Spleen (tissue), 7 donors: ENCODE measurements at regions not wholly inside any gene's neighbourhood (a gene's known extent, or its start where the extent isn't known, plus 50 kb on each side); places are given as distances from the start of the nearest gene placed in this dataset.

Experiments used
- CTCF ChIP-seq, 11 experiments: fragments of 200-600 bp in 7 of 11; fragments of 450-650 bp in 4 of 11; sonication (generic) in 4 of 11; IDR thresholded peaks in 8 of 11; conservative IDR thresholded peaks in 3 of 11; 1 replicate in 7 of 11; 2 replicates in 4 of 11; pipeline versions ENCODE4 v1.4.0 to v1.8.0; 2016 to 2021; ENCODE audit warnings: antibody characterized with exemption in 11 of 11, inconsistent platforms in 4 of 11, mild to moderate bottlenecking in 1 of 11
- POLR2AphosphoS5 ChIP-seq, 3 donors: sonication (generic); formaldehyde crosslinking; IDR thresholded peaks; one replicate each; pipeline ENCODE4 v1.5.1; 2017; ENCODE audit warnings: antibody characterized with exemption in 3 of 3
- donor health status: DM: no; HTN: no; CAD: no; lungs with moderate emphysema.
- donor health status: DM: no; HTN: no; CAD: no.
- donor health status: DM: no; HTN: no; CAD: no.

GRCh38 chr5:153299891-153300290 is 190.6 kb upstream of the GRIA1 start:
- no peak for TF ChIP-seq CTCF (IDR thresholded peaks at IDR 0.05 in 8 of 11, conservative IDR thresholded peaks at IDR 0.05 in 3 of 11)
- TF ChIP-seq POLR2AphosphoS5 (IDR thresholded peaks at IDR 0.05) = no peak
